ENCODE measurements at regions not wholly inside any gene's neighbourhood (a gene's known extent, or its start where the extent isn't known, plus 50 kb on each side); places are given as distances from the start of the nearest gene placed in this dataset.
"Not testable (repeated sequence)": the region's sequence is repeated elsewhere in the genome, so short reads cannot be mapped to it uniquely, and the experiment has no call there.

DNA sequence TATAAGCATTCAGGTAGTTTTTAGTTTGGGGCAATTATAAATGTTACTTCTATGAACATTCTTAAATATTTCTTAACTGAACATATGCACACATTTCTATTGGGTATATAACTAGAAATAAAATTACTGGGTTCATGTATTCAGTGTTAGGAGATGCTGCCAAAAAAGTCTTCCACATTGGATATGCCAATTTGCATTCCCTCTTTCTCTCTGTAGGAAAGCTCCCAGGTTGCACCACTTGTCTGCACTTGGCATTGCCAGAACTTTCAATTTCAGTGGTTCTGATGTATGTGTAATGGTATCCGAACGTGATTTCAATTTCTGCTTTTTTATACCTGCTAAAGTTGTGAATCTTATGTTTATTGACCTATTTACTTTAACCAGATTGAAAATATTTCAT, 972.1 kb upstream of the PRR20A start:
- no peak overlapping the region for H3K4me2 ChIP-seq (ENCODE audit: insufficient read depth, low read length)
- DNase-seq (ENCODE audit: insufficient read length, low spot score, missing footprints), result no peak
- no peaks in the 10 kb centered on the region for H3K9me3 ChIP-seq (ENCODE audit: low read depth, low read length)
- H3K4me3 ChIP-seq (ENCODE audit: insufficient read depth, low read length), result no peak overlapping the region
- no peaks in the 10 kb centered on the region for H4K20me1 ChIP-seq (ENCODE audit: insufficient read depth, low read length)
- no peaks in the 10 kb centered on the region for H3K79me2 ChIP-seq (ENCODE audit: insufficient read depth, low read length)
- no peaks in the 10 kb centered on the region for H3K4me1 ChIP-seq (ENCODE audit: insufficient read depth, low read length)
- H2AFZ ChIP-seq (ENCODE audit: low read length), result no peak overlapping the region
- no peak for TF ChIP-seq CTCF (IDR thresholded peaks at IDR 0.05; ENCODE audit: extremely low read depth, low read depth, low read length)
- H3K36me3 ChIP-seq (ENCODE audit: insufficient read depth, low read length), result no peaks in the 10 kb centered on the region
- H3K27me3 ChIP-seq (ENCODE audit: insufficient read depth, low read length), result no peaks in the 10 kb centered on the region
- H3K27ac ChIP-seq (ENCODE audit: low read depth, low read length), result no peak overlapping the region

- Histone ChIP-seq H3K9me3 (ENCODE audit: low read depth, low read length) (no peaks in the 10 kb centered on the region), H3K4me2 (ENCODE audit: insufficient read depth, low read length) (no peak overlapping the region), H3K27ac (ENCODE audit: low read depth, low read length) (no peak overlapping the region), H3K4me3 (ENCODE audit: insufficient read depth, low read length) (no peak overlapping the region), H3K27me3 (ENCODE audit: insufficient read depth, low read length) (no peaks in the 10 kb centered on the region), H2AFZ (ENCODE audit: low read length) (no peak overlapping the region), H3K36me3 (ENCODE audit: insufficient read depth, low read length) (no peaks in the 10 kb centered on the region), H4K20me1 (ENCODE audit: insufficient read depth, low read length) (no peaks in the 10 kb centered on the region), H3K4me1 (ENCODE audit: insufficient read depth, low read length) (no peaks in the 10 kb centered on the region), H3K79me2 (ENCODE audit: insufficient read depth, low read length) (no peaks in the 10 kb centered on the region)
- no peak for TF ChIP-seq CTCF (IDR thresholded peaks at IDR 0.05; ENCODE audit: extremely low read depth, low read depth, low read length)
- DNase-seq (ENCODE audit: insufficient read length, low spot score, missing footprints), result no peak
Measured at GRCh38 chr13:56173346-56173745, 967.4 kb upstream of the PRR20A start.

DNA sequence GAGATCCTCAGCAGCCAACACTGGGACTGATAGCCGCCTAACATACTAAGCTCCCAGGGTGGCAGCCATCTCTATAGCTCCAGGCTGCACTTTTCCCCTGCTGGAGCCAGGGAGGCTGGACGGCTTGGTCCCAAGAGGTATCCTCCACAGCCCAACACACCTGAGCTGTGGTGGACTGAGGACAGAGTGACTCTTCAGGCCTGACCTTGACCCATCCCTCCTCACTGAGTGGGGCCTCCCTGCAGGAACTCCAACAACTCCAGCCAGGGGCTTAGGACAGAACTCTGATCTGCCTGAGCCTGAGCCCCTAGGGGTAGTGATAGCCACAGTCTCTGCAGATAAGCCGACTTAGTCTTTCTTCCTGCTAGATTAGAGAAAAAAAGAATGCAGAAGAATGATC, 958.1 kb upstream of the PRR20A start:
- Histone ChIP-seq H4K20me1 (ENCODE audit: insufficient read depth, low read length) (no peaks in the 10 kb centered on the region), H3K4me1 (ENCODE audit: insufficient read depth, low read length) (no peaks in the 10 kb centered on the region), H3K4me3 (ENCODE audit: insufficient read depth, low read length) (no peak overlapping the region), H3K27me3 (ENCODE audit: insufficient read depth, low read length) (no peaks in the 10 kb centered on the region), H3K4me2 (ENCODE audit: insufficient read depth, low read length) (no peak overlapping the region), H2AFZ (ENCODE audit: low read length) (no peak overlapping the region), H3K36me3 (ENCODE audit: insufficient read depth, low read length) (no peaks in the 10 kb centered on the region), H3K79me2 (ENCODE audit: insufficient read depth, low read length) (no peaks in the 10 kb centered on the region), H3K9me3 (ENCODE audit: low read depth, low read length) (no peaks in the 10 kb centered on the region), H3K27ac (ENCODE audit: low read depth, low read length) (no peak overlapping the region)
- no peak for TF ChIP-seq CTCF (IDR thresholded peaks at IDR 0.05; ENCODE audit: extremely low read depth, low read depth, low read length)
- no peak for DNase-seq (ENCODE audit: insufficient read length, low spot score, missing footprints)

DNA sequence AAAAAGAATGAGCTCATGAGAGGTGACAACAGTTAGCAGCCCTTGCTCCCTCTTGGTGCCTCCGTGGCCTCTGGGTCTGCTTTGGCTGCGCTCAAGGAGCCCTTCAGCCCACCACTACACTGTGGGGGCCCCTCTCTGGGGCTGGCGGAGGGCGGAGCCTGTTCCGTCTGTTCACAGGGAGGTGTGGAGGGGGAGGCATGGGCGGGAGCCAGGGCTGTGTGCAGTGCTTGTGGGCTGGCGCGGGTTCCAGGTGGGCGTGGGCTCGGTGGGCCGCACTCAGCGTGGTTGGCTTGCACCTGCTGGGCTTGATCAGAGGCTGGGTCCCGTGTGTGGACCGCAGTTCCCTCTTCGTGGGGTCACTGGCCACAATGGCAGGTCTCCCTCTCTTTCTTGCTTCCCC, 953.4 kb upstream of the PRR20A start:
- Histone ChIP-seq H3K27me3 (ENCODE audit: insufficient read depth, low read length) (no peaks in the 10 kb centered on the region), H2AFZ (ENCODE audit: low read length) (no peak overlapping the region), H4K20me1 (ENCODE audit: insufficient read depth, low read length) (no peaks in the 10 kb centered on the region), H3K27ac (ENCODE audit: low read depth, low read length) (no peak overlapping the region), H3K4me1 (ENCODE audit: insufficient read depth, low read length) (no peaks in the 10 kb centered on the region), H3K4me2 (ENCODE audit: insufficient read depth, low read length) (no peak overlapping the region), H3K79me2 (ENCODE audit: insufficient read depth, low read length) (no peaks in the 10 kb centered on the region), H3K9me3 (ENCODE audit: low read depth, low read length) (peaks cover 2% of the 10 kb centered on the region), H3K4me3 (ENCODE audit: insufficient read depth, low read length) (no peak overlapping the region), H3K36me3 (ENCODE audit: insufficient read depth, low read length) (no peaks in the 10 kb centered on the region)
- no peak for DNase-seq (ENCODE audit: insufficient read length, low spot score, missing footprints)
- TF ChIP-seq CTCF (IDR thresholded peaks at IDR 0.05; ENCODE audit: extremely low read depth, low read depth, low read length), result no peak

DNA sequence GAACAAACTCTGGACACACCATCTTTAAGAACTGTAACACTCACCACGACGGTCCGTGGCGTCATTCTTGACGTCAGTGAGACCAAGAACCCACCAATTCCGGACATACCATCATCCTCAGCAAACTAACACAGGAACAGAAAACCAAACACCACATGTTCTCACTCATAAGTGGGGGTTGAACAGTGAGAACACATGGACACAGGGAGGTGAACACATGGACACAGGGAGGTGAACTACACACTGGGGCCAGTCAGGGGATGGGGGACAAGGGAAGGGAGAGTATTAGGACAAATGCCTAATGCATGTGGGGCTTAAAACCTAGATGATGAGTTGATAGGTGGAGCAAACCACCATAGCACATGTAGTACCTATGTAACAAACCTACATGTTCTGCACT, 952.1 kb upstream of the PRR20A start:
- not testable (repeated sequence) for H4K20me1 ChIP-seq (ENCODE audit: insufficient read depth, low read length); H3K79me2 ChIP-seq (ENCODE audit: insufficient read depth, low read length); H3K9me3 ChIP-seq (ENCODE audit: low read depth, low read length); H3K27ac ChIP-seq (ENCODE audit: low read depth, low read length); H3K36me3 ChIP-seq (ENCODE audit: insufficient read depth, low read length); H3K27me3 ChIP-seq (ENCODE audit: insufficient read depth, low read length); H2AFZ ChIP-seq (ENCODE audit: low read length); H3K4me2 ChIP-seq (ENCODE audit: insufficient read depth, low read length); DNase-seq (ENCODE audit: insufficient read length, low spot score, missing footprints); H3K4me3 ChIP-seq (ENCODE audit: insufficient read depth, low read length); H3K4me1 ChIP-seq (ENCODE audit: insufficient read depth, low read length)

Data from osteoblast (primary cell).